Prostate gland (tissue), 2 donors: ENCODE measurements at regions not wholly inside any gene's neighbourhood (a gene's known extent, or its start where the extent isn't known, plus 50 kb on each side); places are given as distances from the start of the nearest gene placed in this dataset.

Experiments
- CTCF ChIP-seq, 4 experiments: fragments of 200-600 bp in 2 of 4; fragments of 450-650 bp in 2 of 4; sonication (generic) in 2 of 4; IDR thresholded peaks; 1 replicate in 3 of 4; 2 replicates in 1 of 4; pipeline ENCODE4 v1.5.1; 2016 to 2019; ENCODE audit warnings: antibody characterized with exemption in 4 of 4, mild to moderate bottlenecking in 2 of 4, moderate library complexity in 2 of 4
- POLR2A ChIP-seq: fragments of 450-650 bp; IDR thresholded peaks from one replicate; pipeline ENCODE4 v1.6.1; 2016; ENCODE audit warnings: antibody characterized with exemption, mild to moderate bottlenecking

- TF ChIP-seq CTCF (IDR thresholded peaks at IDR 0.05) (no peak), POLR2A (no peak)
Measured at GRCh38 chr5:101561018-101561417, 657.9 kb upstream of the ST8SIA4 start.
